Adrenal gland (tissue), 5 donors: ENCODE measurements at regions not wholly inside any gene's neighbourhood (a gene's known extent, or its start where the extent isn't known, plus 50 kb on each side); places are given as distances from the start of the nearest gene placed in this dataset.

ENCODE experiments used
- CTCF ChIP-seq, 6 experiments: fragments of 450-650 bp in 4 of 6; fragments of 200-600 bp in 2 of 6; sonication (generic) in 1 of 6; IDR thresholded peaks; 1 replicate in 5 of 6; 2 replicates in 1 of 6; pipeline versions ENCODE4 v1.5.1 to v1.8.0; 2016 to 2021; ENCODE audit warnings: antibody characterized with exemption in 6 of 6, mild to moderate bottlenecking in 2 of 6, moderate library complexity in 1 of 6
- POLR2A ChIP-seq, 2 donors: fragments of 450-650 bp; IDR thresholded peaks; one replicate each; pipeline ENCODE4 v1.6.1; 2017; ENCODE audit warnings: antibody characterized with exemption in 2 of 2, mild to moderate bottlenecking in 2 of 2, moderate library complexity in 1 of 2
- donor health status: DM: no; HTN: no; CAD: no.

- TF ChIP-seq CTCF (IDR thresholded peaks at IDR 0.05): no peak
- TF ChIP-seq POLR2A (IDR thresholded peaks at IDR 0.05): no peak
Measured at GRCh38 chr3:8279886-8280550, 221.6 kb upstream of the LMCD1 start.
